ENCODE measurements at regions not wholly inside any gene's neighbourhood (a gene's known extent, or its start where the extent isn't known, plus 50 kb on each side); places are given as distances from the start of the nearest gene placed in this dataset.

DNA sequence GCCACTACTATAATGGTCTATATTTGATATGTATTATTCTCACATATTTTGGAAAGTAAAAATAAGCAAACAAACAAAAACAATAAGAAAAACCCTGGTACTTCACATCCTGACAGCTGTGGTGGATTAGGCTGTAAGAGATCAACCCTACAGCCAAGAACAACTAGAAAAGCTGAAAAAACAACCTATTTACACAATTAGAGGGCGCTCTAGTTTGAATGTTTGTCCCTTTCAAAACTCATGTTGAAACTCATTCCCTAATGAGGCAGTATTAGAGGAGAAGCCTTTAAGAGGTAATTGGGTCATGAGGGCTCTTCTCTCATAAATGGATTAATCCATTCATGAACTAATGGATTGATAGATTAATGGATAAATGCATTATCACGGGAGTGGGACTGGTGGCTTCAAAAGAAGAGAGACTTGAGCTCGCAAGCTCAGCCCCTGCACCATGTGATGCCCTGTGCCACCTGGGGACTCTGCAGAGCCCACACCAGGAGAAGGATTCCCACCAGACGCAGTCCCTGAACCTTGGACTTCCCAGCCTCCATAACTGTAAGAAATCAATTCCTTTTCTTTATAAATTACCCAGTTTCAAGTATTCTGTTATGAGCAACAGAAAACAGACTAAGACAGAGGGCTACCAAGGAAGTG, 733.9 kb upstream of the ARGLU1 start:
- TF ChIP-seq, protein P1, sequence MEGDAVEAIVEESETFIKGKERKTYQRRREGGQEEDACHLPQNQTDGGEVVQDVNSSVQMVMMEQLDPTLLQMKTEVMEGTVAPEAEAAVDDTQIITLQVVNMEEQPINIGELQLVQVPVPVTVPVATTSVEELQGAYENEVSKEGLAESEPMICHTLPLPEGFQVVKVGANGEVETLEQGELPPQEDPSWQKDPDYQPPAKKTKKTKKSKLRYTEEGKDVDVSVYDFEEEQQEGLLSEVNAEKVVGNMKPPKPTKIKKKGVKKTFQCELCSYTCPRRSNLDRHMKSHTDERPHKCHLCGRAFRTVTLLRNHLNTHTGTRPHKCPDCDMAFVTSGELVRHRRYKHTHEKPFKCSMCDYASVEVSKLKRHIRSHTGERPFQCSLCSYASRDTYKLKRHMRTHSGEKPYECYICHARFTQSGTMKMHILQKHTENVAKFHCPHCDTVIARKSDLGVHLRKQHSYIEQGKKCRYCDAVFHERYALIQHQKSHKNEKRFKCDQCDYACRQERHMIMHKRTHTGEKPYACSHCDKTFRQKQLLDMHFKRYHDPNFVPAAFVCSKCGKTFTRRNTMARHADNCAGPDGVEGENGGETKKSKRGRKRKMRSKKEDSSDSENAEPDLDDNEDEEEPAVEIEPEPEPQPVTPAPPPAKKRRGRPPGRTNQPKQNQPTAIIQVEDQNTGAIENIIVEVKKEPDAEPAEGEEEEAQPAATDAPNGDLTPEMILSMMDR (conservative IDR thresholded peaks at IDR 0.05 in 1 of 2, IDR thresholded peaks at IDR 0.05 in 1 of 2; ENCODE audit: extremely low read depth in 1 of 2, insufficient read depth in 1 of 2, low read depth in 1 of 2, low read length in 2 of 2) = no peak
- no peak for TF ChIP-seq EZH2 (IDR thresholded peaks at IDR 0.05; ENCODE audit: borderline replicate concordance, low read length)
